ENCODE measurements at regions not wholly inside any gene's neighbourhood (a gene's known extent, or its start where the extent isn't known, plus 50 kb on each side); places are given as distances from the start of the nearest gene placed in this dataset.

GRCh38 chr14:51453869-51454268 lies 197.8 kb upstream of the FRMD6 start:
- H3K27me3 ChIP-seq, result no peaks in the 10 kb centered on the region
- intact Hi-C loops (cut with DNase I; ENCODE audit: low total_unique reads), result no loop called here
- no peak overlapping the region for H3K27ac ChIP-seq
- no peak overlapping the region for H3K4me3 ChIP-seq
- 77 to 88% (median 85%) methylated on average over 8 of the region's 8 CpGs for WGBS, 5 donors
- no peaks in the 10 kb centered on the region for H3K36me3 ChIP-seq
- TF ChIP-seq POLR2A (IDR thresholded peaks at IDR 0.05), result no peak
- H3K4me1 ChIP-seq, result peaks cover 0 to 6% (median 2%) of the 10 kb centered on the region in 4 donors
- H3K9me3 ChIP-seq, result no peaks in the 10 kb centered on the region
- DNase-seq, result peak in 1 of 2 donors; percentile 29

- Histone ChIP-seq H3K27ac (no peak overlapping the region), H3K27me3 (no peaks in the 10 kb centered on the region), H3K4me3 (no peak overlapping the region), H3K9me3 (no peaks in the 10 kb centered on the region), H3K36me3 (no peaks in the 10 kb centered on the region), H3K4me1 (peaks cover 0 to 2% (median 0%) of the 10 kb centered on the region in 4 donors)
- intact Hi-C loops (cut with DNase I; ENCODE audit: low total_unique reads), result no loop called here
- TF ChIP-seq POLR2A (IDR thresholded peaks at IDR 0.05) (no peak), EP300 (IDR thresholded peaks at IDR 0.05) (no peak), POLR2AphosphoS5 (IDR thresholded peaks at IDR 0.05) (no peak), CTCF (IDR thresholded peaks at IDR 0.05) (no peak)
- 38 to 75% (median 62%) methylated on average over 1 of the region's 1 CpG for WGBS, 5 donors
- DNase-seq, result no peak
Observed at GRCh38 chr14:51454351-51454750, 197.4 kb upstream of the FRMD6 start.

GRCh38 chr14:51455041-51455835 lies 196.5 kb upstream of the FRMD6 start:
- Histone ChIP-seq H3K4me1 (no peaks in the 10 kb centered on the region), H3K27me3 (no peaks in the 10 kb centered on the region), H3K4me3 (no peak overlapping the region), H3K27ac (no peak overlapping the region), H3K9me3 (no peaks in the 10 kb centered on the region), H3K36me3 (no peaks in the 10 kb centered on the region)
- 80 to 83% (median 81%) methylated on average over 7 of the region's 7 CpGs for WGBS, 5 donors
- intact Hi-C loops (cut with DNase I; ENCODE audit: low total_unique reads), result no loop called here
- DNase-seq, result no peak
- no peak for TF ChIP-seq POLR2AphosphoS5 (IDR thresholded peaks at IDR 0.05)
- TF ChIP-seq EP300 (IDR thresholded peaks at IDR 0.05), result no peak
- no peak for TF ChIP-seq CTCF (IDR thresholded peaks at IDR 0.05)
- no peak for TF ChIP-seq POLR2A (IDR thresholded peaks at IDR 0.05)

- Histone ChIP-seq H3K4me3 (no peak overlapping the region), H3K36me3 (no peaks in the 10 kb centered on the region), H3K27ac (no peak overlapping the region), H3K4me1 (no peaks in the 10 kb centered on the region), H3K9me3 (no peaks in the 10 kb centered on the region), H3K27me3 (no peaks in the 10 kb centered on the region)
- DNase-seq, result no peak
- TF ChIP-seq EP300 (IDR thresholded peaks at IDR 0.05), result no peak
- 0 to 91% (median 87%) methylated on average over 1 of the region's 1 CpG for WGBS, 5 donors
- intact Hi-C loops (cut with DNase I; ENCODE audit: low total_unique reads), result no loop called here
Observed at GRCh38 chr14:51457843-51458562, 193.7 kb upstream of the FRMD6 start.

GRCh38 chr14:51458563-51458955 lies 193.2 kb upstream of the FRMD6 start:
- Histone ChIP-seq H3K4me1 (no peaks in the 10 kb centered on the region), H3K4me3 (no peak overlapping the region), H3K27ac (no peak overlapping the region), H3K27me3 (no peaks in the 10 kb centered on the region), H3K36me3 (no peaks in the 10 kb centered on the region), H3K9me3 (no peaks in the 10 kb centered on the region)
- 76 to 95% (median 90%) methylated on average over 1 of the region's 1 CpG for WGBS, 5 donors
- intact Hi-C loops (cut with DNase I; ENCODE audit: low total_unique reads), result no loop called here
- TF ChIP-seq POLR2AphosphoS5 (IDR thresholded peaks at IDR 0.05), result no peak
- no peak for TF ChIP-seq EP300 (IDR thresholded peaks at IDR 0.05)
- no peak for TF ChIP-seq POLR2A (IDR thresholded peaks at IDR 0.05)
- TF ChIP-seq CTCF (IDR thresholded peaks at IDR 0.05), result no peak
- no peak for DNase-seq
